ENCODE measurements at regions not wholly inside any gene's neighbourhood (a gene's known extent, or its start where the extent isn't known, plus 50 kb on each side); places are given as distances from the start of the nearest gene placed in this dataset.
"Not testable (repeated sequence)": the region's sequence is repeated elsewhere in the genome, so short reads cannot be mapped to it uniquely, and the experiment has no call there.

GRCh38 chr9:101930783-101931182 lies 192.3 kb upstream of the GRIN3A start:
- TF ChIP-seq FOXP2 (optimal IDR thresholded peaks at IDR 0.05; ENCODE audit: control extremely low read depth, extremely low read length, insufficient read depth) (no peak), EZH2 (IDR thresholded peaks at IDR 0.05) (no peak), POLR2AphosphoS5 (IDR thresholded peaks at IDR 0.05; ENCODE audit: borderline replicate concordance, low read depth, low read length) (no peak)
- H3K9ac ChIP-seq (ENCODE audit: insufficient read length) = no peak overlapping the region
- H3K9me3 ChIP-seq (ENCODE audit: low read depth, low read length) = no peaks in the 10 kb centered on the region
- no peak for DNase-seq (ENCODE audit: low read depth, low spot score)
- no peak overlapping the region for H3K27ac ChIP-seq
- H3K36me3 ChIP-seq (ENCODE audit: insufficient read depth, low read length) = no peaks in the 10 kb centered on the region
- H3K4me3 ChIP-seq = no peak overlapping the region

- DNase-seq (ENCODE audit: low read depth, low spot score) = no peak
- Histone ChIP-seq H3K36me3 (ENCODE audit: insufficient read depth, low read length) (no peaks in the 10 kb centered on the region), H3K9ac (ENCODE audit: insufficient read length) (no peak overlapping the region), H3K9me3 (ENCODE audit: low read depth, low read length) (no peaks in the 10 kb centered on the region), H3K4me3 (no peak overlapping the region), H3K27ac (no peak overlapping the region)
- TF ChIP-seq POLR2AphosphoS5 (IDR thresholded peaks at IDR 0.05; ENCODE audit: borderline replicate concordance, low read depth, low read length) (no peak), EZH2 (IDR thresholded peaks at IDR 0.05) (no peak), FOXP2 (optimal IDR thresholded peaks at IDR 0.05; ENCODE audit: control extremely low read depth, extremely low read length, insufficient read depth) (no peak)
Measured at GRCh38 chr9:101925498-101925897, 187.1 kb upstream of the GRIN3A start.

DNA sequence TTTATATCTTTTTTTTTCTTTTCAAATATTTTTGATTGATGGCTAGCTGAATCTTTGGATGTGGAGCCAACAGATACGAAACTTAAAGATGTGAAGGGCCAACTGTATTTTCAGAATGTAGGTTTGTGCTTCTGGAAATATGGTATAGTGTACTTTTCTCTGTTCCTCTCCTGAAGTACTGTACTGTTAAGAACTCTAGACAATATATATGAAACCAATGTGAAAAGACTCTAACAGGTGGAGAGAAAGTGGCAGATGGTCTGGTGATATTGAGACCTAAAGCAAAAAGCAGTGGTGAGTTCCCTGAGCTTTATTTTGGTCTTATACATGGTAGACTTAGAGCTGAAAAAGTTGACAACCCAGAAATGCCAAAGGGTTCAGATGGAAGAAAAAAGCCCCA lies 185.0 kb upstream of the GRIN3A start:
- Histone ChIP-seq H3K36me3 (ENCODE audit: insufficient read depth, low read length) (no peaks in the 10 kb centered on the region), H3K27ac (no peak overlapping the region), H3K9me3 (ENCODE audit: low read depth, low read length) (no peaks in the 10 kb centered on the region), H3K4me3 (no peak overlapping the region), H3K9ac (ENCODE audit: insufficient read length) (no peak overlapping the region)
- no peak for DNase-seq (ENCODE audit: low read depth, low spot score)
- TF ChIP-seq FOXP2 (optimal IDR thresholded peaks at IDR 0.05; ENCODE audit: control extremely low read depth, extremely low read length, insufficient read depth) = no peak
- no peak for TF ChIP-seq EZH2 (IDR thresholded peaks at IDR 0.05)
- TF ChIP-seq POLR2AphosphoS5 (IDR thresholded peaks at IDR 0.05; ENCODE audit: borderline replicate concordance, low read depth, low read length) = no peak

DNA sequence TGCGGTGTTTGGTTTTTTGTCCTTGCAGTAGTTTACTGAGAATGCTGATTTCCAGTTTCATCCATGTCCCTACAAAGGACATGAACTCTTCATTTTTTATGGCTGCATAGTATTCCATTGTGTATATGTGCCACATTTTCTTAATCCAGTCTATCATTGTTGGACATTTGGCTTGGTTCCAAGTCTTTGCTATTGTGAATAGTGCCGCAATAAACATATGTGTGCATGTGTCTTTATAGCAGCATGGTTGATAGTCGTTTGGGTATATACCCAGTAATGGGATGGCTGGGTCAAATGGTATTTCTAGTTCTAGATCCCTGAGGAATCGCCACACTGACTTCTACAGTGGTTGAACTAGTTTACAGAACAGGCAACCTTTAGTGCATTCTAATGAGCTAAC lies 178.5 kb upstream of the GRIN3A start:
- not testable (repeated sequence) for DNase-seq (ENCODE audit: low read depth, low spot score); H3K4me3 ChIP-seq; H3K9ac ChIP-seq (ENCODE audit: insufficient read length); H3K36me3 ChIP-seq (ENCODE audit: insufficient read depth, low read length); H3K9me3 ChIP-seq (ENCODE audit: low read depth, low read length); H3K27ac ChIP-seq

GRCh38 chr9:101915482-101915881 lies 177.0 kb upstream of the GRIN3A start:
- TF ChIP-seq POLR2AphosphoS5 (IDR thresholded peaks at IDR 0.05; ENCODE audit: borderline replicate concordance, low read depth, low read length) = no peak
- no peak for TF ChIP-seq EZH2 (IDR thresholded peaks at IDR 0.05)
- TF ChIP-seq FOXP2 (optimal IDR thresholded peaks at IDR 0.05; ENCODE audit: control extremely low read depth, extremely low read length, insufficient read depth) = no peak
- Histone ChIP-seq H3K27ac (peak overlapping the region; percentile 44; the same call in 1 of the 2 replicates), H3K9ac (ENCODE audit: insufficient read length) (no peak overlapping the region), H3K4me3 (0 out of 2 replicates have a peak overlapping the region, but pooled peaks have one; percentile 10), H3K9me3 (ENCODE audit: low read depth, low read length) (no peaks in the 10 kb centered on the region), H3K36me3 (ENCODE audit: insufficient read depth, low read length) (no peaks in the 10 kb centered on the region)
- DNase-seq (ENCODE audit: low read depth, low spot score) = peak; percentile 77

DNA sequence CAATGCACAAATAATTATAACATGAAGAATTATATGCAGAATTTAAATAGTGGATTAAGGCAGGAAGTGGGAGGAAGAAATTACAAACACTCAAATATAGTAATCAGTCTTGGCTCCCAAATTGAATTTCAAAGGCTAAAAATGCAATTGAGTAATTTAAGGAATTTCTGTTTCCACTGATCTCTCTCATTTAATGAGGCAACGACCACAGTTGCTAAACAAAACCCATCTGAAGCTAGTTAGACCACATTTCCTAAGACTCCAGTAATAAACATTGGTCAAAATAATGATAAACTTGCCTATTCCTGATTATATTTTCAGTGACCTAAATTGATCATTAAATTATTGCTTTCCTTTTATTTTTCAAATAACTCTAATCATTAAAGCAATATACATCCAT lies 174.3 kb upstream of the GRIN3A start:
- Histone ChIP-seq H3K27ac (peak overlapping the region; percentile 85), H3K36me3 (ENCODE audit: insufficient read depth, low read length) (no peaks in the 10 kb centered on the region), H3K9ac (ENCODE audit: insufficient read length) (no peak overlapping the region), H3K9me3 (ENCODE audit: low read depth, low read length) (no peaks in the 10 kb centered on the region), H3K4me3 (no peak overlapping the region)
- TF ChIP-seq POLR2AphosphoS5 (IDR thresholded peaks at IDR 0.05; ENCODE audit: borderline replicate concordance, low read depth, low read length) = no peak
- TF ChIP-seq EZH2 (IDR thresholded peaks at IDR 0.05) = no peak
- peak; percentile 57 for TF ChIP-seq FOXP2 (optimal IDR thresholded peaks at IDR 0.05; ENCODE audit: control extremely low read depth, extremely low read length, insufficient read depth)
- DNase-seq (ENCODE audit: low read depth, low spot score) = peak; percentile 47

DNA sequence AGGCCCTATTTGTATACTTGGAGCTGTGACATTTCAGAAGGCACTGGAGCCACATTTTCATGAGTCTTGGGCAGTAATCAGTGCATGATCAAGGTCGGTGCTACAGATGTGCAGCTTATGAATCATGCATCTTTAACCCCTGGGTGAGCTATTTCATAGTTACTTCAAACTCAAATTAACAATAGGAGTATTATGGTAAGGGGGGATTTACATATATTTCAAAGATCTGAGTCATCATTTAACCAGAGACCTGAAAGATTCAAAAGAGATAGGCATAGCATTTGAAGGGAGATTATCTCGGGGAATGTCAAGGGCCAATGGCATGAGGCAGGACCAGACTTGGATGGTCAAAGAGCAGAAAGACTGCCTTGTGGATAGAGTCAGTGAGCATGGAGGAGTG lies 169.0 kb upstream of the GRIN3A start:
- Histone ChIP-seq H3K27ac (no peak overlapping the region), H3K9me3 (ENCODE audit: low read depth, low read length) (no peaks in the 10 kb centered on the region), H3K4me3 (no peak overlapping the region), H3K36me3 (ENCODE audit: insufficient read depth, low read length) (no peaks in the 10 kb centered on the region), H3K9ac (ENCODE audit: insufficient read length) (no peak overlapping the region)
- TF ChIP-seq FOXP2 (optimal IDR thresholded peaks at IDR 0.05; ENCODE audit: control extremely low read depth, extremely low read length, insufficient read depth) (no peak), POLR2AphosphoS5 (IDR thresholded peaks at IDR 0.05; ENCODE audit: borderline replicate concordance, low read depth, low read length) (no peak), EZH2 (IDR thresholded peaks at IDR 0.05) (no peak)
- DNase-seq (ENCODE audit: low read depth, low spot score) = no peak

DNA sequence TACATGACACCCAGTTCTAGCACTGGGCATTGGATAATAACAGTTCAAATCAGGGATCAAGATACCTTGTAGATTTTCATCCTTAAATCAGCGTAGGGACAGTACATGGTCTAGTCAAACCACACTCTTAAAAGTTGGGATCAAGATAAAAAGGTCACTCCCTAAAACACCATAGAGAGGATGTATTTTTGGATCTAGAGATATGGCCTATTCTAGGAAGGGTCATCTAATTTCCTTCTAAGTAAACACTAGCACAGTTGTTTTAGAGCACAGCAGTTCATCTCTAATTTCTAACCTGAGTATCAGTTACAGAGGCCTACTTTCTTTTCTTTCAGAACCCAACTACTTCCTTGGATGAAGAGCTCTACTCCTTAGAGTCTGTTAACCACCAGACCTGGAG lies 166.4 kb upstream of the GRIN3A start:
- Histone ChIP-seq H3K9ac (ENCODE audit: insufficient read length) (no peak overlapping the region), H3K36me3 (ENCODE audit: insufficient read depth, low read length) (no peaks in the 10 kb centered on the region), H3K4me3 (no peak overlapping the region), H3K27ac (no peak overlapping the region), H3K9me3 (ENCODE audit: low read depth, low read length) (no peaks in the 10 kb centered on the region)
- no peak for DNase-seq (ENCODE audit: low read depth, low spot score)
- TF ChIP-seq POLR2AphosphoS5 (IDR thresholded peaks at IDR 0.05; ENCODE audit: borderline replicate concordance, low read depth, low read length) = no peak
- TF ChIP-seq FOXP2 (optimal IDR thresholded peaks at IDR 0.05; ENCODE audit: control extremely low read depth, extremely low read length, insufficient read depth) = no peak
- TF ChIP-seq EZH2 (IDR thresholded peaks at IDR 0.05) = no peak

- no peaks in the 10 kb centered on the region for H3K36me3 ChIP-seq (ENCODE audit: insufficient read depth, low read length)
- H3K9ac ChIP-seq (ENCODE audit: insufficient read length) = no peak overlapping the region
- no peaks in the 10 kb centered on the region for H3K9me3 ChIP-seq (ENCODE audit: low read depth, low read length)
- no peak for DNase-seq (ENCODE audit: low read depth, low spot score)
- TF ChIP-seq POLR2AphosphoS5 (IDR thresholded peaks at IDR 0.05; ENCODE audit: borderline replicate concordance, low read depth, low read length) (no peak), EZH2 (IDR thresholded peaks at IDR 0.05) (no peak), FOXP2 (optimal IDR thresholded peaks at IDR 0.05; ENCODE audit: control extremely low read depth, extremely low read length, insufficient read depth) (no peak)
- H3K27ac ChIP-seq = no peak overlapping the region
- no peak overlapping the region for H3K4me3 ChIP-seq
Measured at GRCh38 chr9:101902051-101902450, 163.6 kb upstream of the GRIN3A start.

Data from SK-N-MC (cell line).